Muscle layer of duodenum (tissue), 2 donors: ENCODE measurements at regions not wholly inside any gene's neighbourhood (a gene's known extent, or its start where the extent isn't known, plus 50 kb on each side); places are given as distances from the start of the nearest gene placed in this dataset.
A peak's percentile ranks its signal among the peaks of the same experiment; 100 is the strongest.

ENCODE experiments used
- H3K27ac ChIP-seq: one replicate; pipeline ENCODE4 v1.7.0; 2013; ENCODE audit warnings: mild to moderate bottlenecking, low read length
- H3K27me3 ChIP-seq: one replicate; pipeline ENCODE4 v1.7.0; 2013; ENCODE audit warnings: low read depth, mild to moderate bottlenecking, control low read depth, low read length
- H3K36me3 ChIP-seq, 2 donors: one replicate each; pipeline ENCODE4 v1.7.0; 2013; ENCODE audit warnings: low read length in 2 of 2, control low read depth in 1 of 2, mild to moderate bottlenecking in 1 of 2; ENCODE audit not compliant: insufficient read depth in 2 of 2, control insufficient read depth in 1 of 2
- H3K4me1 ChIP-seq, 2 donors: one replicate each; pipeline ENCODE4 v1.7.0; 2013; ENCODE audit warnings: low read length in 2 of 2, mild to moderate bottlenecking in 2 of 2, control low read depth in 1 of 2, moderate library complexity in 1 of 2; ENCODE audit not compliant: insufficient read depth in 2 of 2, control insufficient read depth in 1 of 2
- H3K4me3 ChIP-seq, 2 donors: one replicate each; pipeline ENCODE4 v1.7.0; 2013; ENCODE audit warnings: low read length in 2 of 2, low read depth in 1 of 2, mild to moderate bottlenecking in 1 of 2
- H3K9me3 ChIP-seq, 2 donors: one replicate each; pipeline ENCODE4 v1.7.0; 2013; ENCODE audit warnings: low read length in 2 of 2, control low read depth in 1 of 2, mild to moderate bottlenecking in 1 of 2; ENCODE audit not compliant: control insufficient read depth in 1 of 2
- donor health status: healthy.

DNA sequence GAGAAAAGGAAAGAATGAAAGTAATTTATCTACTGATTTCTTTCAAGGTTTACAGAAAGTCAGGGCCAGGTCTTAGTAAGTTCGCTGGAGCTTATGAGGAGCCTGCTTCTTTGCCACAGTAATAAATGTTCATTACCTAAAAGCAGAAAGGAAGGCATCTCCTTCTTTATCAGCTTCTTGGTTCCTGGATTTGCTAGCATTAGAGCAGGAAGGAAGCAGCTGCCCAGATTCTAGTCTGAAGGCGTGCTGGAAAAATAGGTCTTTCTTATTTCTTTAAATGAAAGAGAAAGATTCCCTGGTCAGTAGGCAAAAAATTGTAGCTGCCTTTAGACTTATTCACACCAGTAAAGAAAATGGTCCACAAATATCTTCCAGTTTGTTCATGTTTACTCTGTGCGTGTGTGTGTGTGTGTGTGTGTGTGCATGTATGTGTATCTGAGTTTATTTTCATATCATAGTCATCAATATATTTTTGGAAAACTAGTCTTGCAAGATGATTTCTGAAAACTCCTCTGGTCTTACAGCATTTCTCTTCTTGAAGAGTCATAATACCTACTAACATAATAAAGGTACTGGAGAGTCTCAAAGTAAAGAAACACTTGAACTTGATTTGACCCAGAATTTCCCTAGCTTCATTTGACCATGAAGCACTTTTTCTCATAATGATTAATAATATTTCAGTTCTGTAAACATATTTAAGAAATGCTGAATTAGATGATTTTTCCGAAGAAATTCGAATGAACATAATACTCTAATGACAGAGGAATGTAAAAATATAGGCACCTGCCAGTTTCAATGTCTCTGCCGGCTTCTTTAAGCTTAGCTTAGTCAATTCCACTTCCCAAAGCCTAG, 255.3 kb upstream of the ZPLD1 start:
- peaks cover 23 to 35% of the 10 kb centered on the region in 2 donors for H3K4me1 ChIP-seq
- peak overlapping the region in 1 of 2 donors; percentile 0 for H3K4me3 ChIP-seq
- peaks cover 0 to 3% of the 10 kb centered on the region in 2 donors for H3K36me3 ChIP-seq
- peak overlapping the region; percentile 81 for H3K27ac ChIP-seq
- no peaks in the 10 kb centered on the region for H3K27me3 ChIP-seq
- no peaks in the 10 kb centered on the region for H3K9me3 ChIP-seq

DNA sequence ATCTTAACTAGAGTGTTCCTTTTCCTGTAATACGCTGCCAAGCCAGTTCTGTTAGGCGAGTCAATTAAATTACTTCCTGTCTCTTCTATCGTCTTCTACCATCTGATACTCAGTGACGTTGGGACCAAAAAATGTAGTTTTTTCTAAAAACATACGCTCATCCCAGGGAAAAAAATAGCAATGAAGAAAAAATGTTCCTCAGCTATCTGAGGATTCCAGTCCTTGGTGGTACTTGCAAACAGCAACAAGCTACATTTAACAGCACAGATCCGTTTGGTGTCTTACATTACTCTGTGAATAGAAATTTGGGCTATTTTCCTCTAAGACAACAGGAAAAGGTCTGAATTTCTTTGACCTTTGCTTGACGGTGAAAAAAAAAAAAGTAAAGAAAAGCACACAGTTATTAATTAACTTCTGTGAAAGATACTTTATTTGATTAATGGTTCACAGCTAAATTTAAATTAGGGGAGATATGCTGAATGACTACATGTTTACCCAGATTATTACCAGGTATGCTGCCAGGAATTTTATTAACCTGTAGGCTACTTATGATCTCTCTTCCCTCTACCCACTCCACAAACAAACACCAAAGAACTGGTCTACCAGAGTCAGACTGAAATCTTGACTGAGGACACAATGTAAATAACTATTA, 254.4 kb upstream of the ZPLD1 start:
- Histone ChIP-seq H3K27me3 (no peaks in the 10 kb centered on the region), H3K9me3 (no peaks in the 10 kb centered on the region), H3K36me3 (peaks cover 0 to 3% of the 10 kb centered on the region in 2 donors), H3K4me1 (peaks cover 19 to 32% of the 10 kb centered on the region in 2 donors), H3K27ac (peak overlapping the region; percentile 81), H3K4me3 (peak overlapping the region in 1 of 2 donors; percentile 0)

DNA sequence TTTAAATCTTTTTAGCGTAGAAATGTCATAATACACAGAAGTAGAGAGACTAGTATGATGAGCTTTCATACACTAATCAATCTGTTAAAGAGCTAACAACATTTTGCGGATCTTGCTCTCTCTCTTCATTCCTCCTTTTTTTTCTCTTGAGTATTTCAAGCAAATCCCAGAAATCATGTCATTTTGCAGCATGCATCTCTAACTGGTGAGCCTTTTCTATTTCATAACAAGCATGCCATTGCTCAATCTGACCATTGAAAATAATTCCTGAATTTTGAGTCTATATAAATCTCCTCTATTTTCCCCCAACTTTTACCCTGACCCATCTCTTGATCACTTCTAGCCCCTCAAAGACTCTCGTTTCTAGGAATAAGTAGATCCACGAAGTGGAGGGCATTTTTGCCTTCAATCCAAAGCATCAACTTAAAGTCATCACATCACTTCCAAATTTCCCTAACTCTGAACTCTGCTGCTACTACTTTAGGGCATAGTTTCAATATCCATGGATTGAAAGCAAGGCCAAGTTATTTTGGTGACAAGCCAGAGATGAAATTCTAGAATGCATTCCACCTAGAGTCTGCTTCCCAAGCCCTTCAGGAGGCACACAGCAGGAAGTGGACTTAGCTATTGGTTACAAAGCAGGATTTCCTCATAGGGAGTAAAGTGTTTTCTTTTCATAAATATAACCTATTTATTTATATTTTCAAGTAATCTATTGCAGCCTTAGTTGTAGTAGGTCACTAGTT, 253.5 kb upstream of the ZPLD1 start:
- Histone ChIP-seq H3K4me1 (peaks cover 16 to 32% of the 10 kb centered on the region in 2 donors), H3K4me3 (no peak overlapping the region), H3K9me3 (no peaks in the 10 kb centered on the region), H3K36me3 (peaks cover 0 to 3% of the 10 kb centered on the region in 2 donors), H3K27me3 (no peaks in the 10 kb centered on the region), H3K27ac (peak overlapping the region; percentile 81)

DNA sequence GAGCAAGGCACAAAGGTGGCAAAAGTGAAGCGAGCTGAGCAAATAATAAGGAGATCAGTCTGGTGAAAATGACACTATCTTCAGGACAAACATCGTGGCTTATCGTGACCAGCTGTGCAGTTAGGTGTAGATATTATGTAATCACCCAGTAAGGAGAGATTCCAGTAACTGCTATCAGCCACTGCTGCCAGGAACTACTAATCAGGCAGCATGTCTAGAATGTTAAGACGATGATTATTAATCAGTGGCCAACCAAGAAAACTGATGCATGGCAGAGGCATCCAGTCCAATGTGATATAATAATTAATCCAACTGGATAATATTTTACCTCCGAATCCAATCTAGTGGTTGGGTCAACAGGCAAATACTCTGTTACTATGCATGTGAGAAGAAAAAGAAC, 252.7 kb upstream of the ZPLD1 start:
- peaks cover 0 to 3% of the 10 kb centered on the region in 2 donors for H3K36me3 ChIP-seq
- H3K27ac ChIP-seq, result peak overlapping the region; percentile 62
- no peaks in the 10 kb centered on the region for H3K27me3 ChIP-seq
- no peaks in the 10 kb centered on the region for H3K9me3 ChIP-seq
- H3K4me3 ChIP-seq, result no peak overlapping the region
- H3K4me1 ChIP-seq, result peaks cover 16 to 32% of the 10 kb centered on the region in 2 donors

DNA sequence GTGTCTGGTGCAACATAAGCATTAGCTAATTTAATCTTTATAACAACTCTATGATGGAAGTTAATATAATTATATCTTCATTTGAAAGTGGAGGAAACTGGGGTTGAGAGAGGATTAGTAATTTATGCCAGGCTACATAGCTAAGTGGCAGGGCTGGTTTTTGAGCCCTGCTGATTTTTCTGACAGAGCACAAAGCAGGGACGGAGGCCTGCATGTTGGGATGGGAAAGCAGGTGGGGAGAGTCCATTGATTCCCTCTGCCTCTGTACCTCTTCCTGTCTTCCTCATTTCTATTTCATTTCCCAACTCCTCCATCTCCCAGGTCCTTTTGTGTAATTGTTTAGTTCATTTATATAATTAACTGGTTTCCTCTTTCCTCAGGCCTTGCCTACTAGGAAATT, 251.6 kb upstream of the ZPLD1 start:
- H3K36me3 ChIP-seq, result peaks cover 0 to 3% of the 10 kb centered on the region in 2 donors
- H3K27ac ChIP-seq, result no peak overlapping the region
- peaks cover 16 to 32% of the 10 kb centered on the region in 2 donors for H3K4me1 ChIP-seq

DNA sequence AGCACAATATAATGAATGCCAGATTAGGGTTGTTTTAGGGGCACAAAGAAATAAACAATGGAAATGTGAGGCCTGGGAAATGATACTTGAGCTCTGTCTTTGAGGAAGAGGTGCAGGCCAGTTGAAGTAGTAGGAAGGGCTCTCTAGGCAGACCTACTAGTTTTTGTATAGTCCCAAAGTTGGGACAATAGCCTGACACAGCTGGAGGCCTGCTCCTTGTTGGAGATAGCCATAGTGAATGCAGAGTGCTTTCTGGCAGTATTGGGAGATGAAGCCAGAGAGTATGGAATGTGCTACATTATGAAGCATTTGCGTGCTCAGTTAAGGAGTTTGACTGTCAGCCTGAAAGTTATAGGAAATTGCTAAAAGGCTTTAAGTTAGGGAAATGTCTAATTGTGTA, 251.2 kb upstream of the ZPLD1 start:
- H3K27ac ChIP-seq, result no peak overlapping the region
- H3K4me3 ChIP-seq, result no peak overlapping the region
- H3K27me3 ChIP-seq, result no peaks in the 10 kb centered on the region
- H3K4me1 ChIP-seq, result peaks cover 16 to 32% of the 10 kb centered on the region in 2 donors
- no peaks in the 10 kb centered on the region for H3K9me3 ChIP-seq
- peaks cover 0 to 3% of the 10 kb centered on the region in 2 donors for H3K36me3 ChIP-seq

More for the DNA sequence above, 251.6 kb upstream of the ZPLD1 start:
- Histone ChIP-seq H3K4me3 (no peak overlapping the region), H3K9me3 (no peaks in the 10 kb centered on the region), H3K27me3 (no peaks in the 10 kb centered on the region)

DNA sequence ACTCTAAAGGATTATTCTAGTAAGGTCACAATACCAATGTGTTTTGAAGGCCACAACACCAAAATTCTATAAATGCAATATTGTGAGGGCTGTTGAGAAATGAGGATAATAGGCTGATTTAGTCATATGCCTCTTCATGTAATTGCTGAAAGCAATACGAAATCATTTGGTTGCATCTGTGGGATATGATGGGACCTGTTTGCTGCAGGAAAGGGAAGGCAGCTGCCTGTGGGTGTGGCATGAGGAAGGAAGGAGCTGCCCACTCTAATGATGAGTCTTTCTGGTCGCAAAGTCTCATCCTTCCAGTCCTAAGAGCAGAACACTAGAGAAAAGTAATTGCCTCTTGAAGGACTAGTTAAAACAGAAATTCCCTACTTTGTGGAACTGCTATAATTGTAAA, 245.3 kb upstream of the ZPLD1 start:
- no peak overlapping the region for H3K27ac ChIP-seq
- peaks cover 0 to 4% of the 10 kb centered on the region in 2 donors for H3K4me1 ChIP-seq
- H3K9me3 ChIP-seq, result no peaks in the 10 kb centered on the region
- H3K36me3 ChIP-seq, result no peaks in the 10 kb centered on the region
- H3K27me3 ChIP-seq, result no peaks in the 10 kb centered on the region
- no peak overlapping the region for H3K4me3 ChIP-seq

DNA sequence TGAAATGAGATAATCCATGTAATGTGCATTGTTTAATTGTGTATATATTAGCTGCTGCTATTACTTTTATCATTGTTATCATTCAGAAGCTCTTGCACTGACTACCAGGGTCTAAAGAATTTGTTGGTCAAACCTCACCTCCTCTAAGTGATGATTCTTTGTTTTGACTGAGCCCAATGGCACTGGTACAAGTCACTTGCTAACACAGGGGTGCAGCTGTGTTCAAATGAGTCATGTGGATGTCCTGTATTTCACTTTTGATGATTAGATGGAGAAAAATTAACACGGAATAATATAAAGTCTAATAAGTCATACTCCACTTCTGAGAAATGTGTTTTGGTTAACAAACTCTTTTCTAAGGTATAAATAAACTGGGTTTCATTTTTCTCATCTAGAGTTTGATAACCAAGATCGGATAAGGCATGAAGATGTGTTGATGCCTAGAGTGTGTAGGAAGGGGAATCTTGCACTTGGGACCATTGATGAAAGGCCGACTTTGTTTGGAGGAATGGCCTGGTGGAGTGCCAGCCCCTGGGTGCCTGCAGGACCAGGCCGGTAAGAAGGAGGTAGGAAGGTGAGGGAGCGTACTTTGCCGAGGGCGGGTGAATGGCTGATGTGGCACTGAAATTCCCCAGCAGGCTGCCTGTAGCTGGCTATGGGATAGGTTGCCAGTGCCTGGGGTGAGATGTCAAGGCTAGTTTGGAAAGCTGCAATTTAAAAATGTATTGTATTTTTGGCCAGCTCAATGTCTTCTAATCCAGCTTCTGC, 244.7 kb upstream of the ZPLD1 start:
- no peak overlapping the region for H3K4me3 ChIP-seq
- H3K9me3 ChIP-seq, result no peaks in the 10 kb centered on the region
- no peaks in the 10 kb centered on the region for H3K27me3 ChIP-seq
- no peaks in the 10 kb centered on the region for H3K36me3 ChIP-seq
- H3K27ac ChIP-seq, result no peak overlapping the region
- peaks cover 3 to 4% of the 10 kb centered on the region in 2 donors for H3K4me1 ChIP-seq

DNA sequence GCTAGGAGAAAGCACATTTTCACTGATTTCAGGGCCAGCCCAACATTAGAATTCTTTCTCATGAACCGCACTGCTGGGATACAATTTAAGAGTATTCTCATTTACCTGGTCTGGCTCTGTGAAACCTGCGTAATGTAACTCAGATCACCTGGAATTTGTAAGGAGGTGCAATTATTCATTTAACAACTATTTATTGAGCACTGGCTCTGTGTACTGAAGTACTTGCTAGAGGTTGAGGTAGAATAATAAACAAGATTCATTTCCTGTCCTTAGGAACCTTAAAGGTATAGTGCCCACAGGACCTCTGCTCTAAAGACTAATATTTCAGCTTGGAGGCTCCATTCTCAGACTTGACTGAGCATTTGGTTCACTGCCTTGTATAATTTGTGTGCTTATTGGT, 242.2 kb upstream of the ZPLD1 start:
- H3K27ac ChIP-seq, result no peak overlapping the region
- no peaks in the 10 kb centered on the region for H3K27me3 ChIP-seq
- H3K36me3 ChIP-seq, result no peaks in the 10 kb centered on the region
- no peak overlapping the region for H3K4me3 ChIP-seq
- peaks cover 4 to 5% of the 10 kb centered on the region in 2 donors for H3K4me1 ChIP-seq
- H3K9me3 ChIP-seq, result no peaks in the 10 kb centered on the region

DNA sequence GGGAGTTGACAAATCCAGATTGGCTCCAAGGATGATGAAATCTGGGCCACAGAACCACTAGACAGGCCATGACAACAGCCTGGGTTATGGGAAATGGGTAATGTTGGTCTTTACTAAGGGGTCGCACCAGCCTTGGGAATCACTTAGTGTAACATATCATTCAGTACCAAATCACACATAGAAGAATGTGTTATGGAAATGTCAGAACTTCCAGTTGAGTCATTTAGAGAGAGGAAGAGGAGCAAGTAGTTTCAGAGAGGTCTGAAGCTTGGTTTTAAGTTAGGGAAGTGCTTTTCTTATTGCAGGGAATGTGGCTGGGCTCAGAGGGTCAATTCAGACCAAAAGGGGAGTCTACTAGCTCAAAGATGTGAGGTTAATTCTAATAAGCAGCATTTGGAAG, 241.6 kb upstream of the ZPLD1 start:
- H3K9me3 ChIP-seq, result no peaks in the 10 kb centered on the region
- H3K4me3 ChIP-seq, result no peak overlapping the region
- no peaks in the 10 kb centered on the region for H3K27me3 ChIP-seq
- peaks cover 4 to 5% of the 10 kb centered on the region in 2 donors for H3K4me1 ChIP-seq
- no peaks in the 10 kb centered on the region for H3K36me3 ChIP-seq
- no peak overlapping the region for H3K27ac ChIP-seq
